ENCODE measurements at regions not wholly inside any gene's neighbourhood (a gene's known extent, or its start where the extent isn't known, plus 50 kb on each side); places are given as distances from the start of the nearest gene placed in this dataset.

- TF ChIP-seq CTCF (IDR thresholded peaks at IDR 0.05) (no peak), POLR2A (IDR thresholded peaks at IDR 0.05) (no peak)
Measured at GRCh38 chr11:115104851-115105453, 399.3 kb downstream of the CADM1 start.

All from Peyer's patch (tissue), 4 donors.